ENCODE measurements at regions not wholly inside any gene's neighbourhood (a gene's known extent, or its start where the extent isn't known, plus 50 kb on each side); places are given as distances from the start of the nearest gene placed in this dataset.

DNA sequence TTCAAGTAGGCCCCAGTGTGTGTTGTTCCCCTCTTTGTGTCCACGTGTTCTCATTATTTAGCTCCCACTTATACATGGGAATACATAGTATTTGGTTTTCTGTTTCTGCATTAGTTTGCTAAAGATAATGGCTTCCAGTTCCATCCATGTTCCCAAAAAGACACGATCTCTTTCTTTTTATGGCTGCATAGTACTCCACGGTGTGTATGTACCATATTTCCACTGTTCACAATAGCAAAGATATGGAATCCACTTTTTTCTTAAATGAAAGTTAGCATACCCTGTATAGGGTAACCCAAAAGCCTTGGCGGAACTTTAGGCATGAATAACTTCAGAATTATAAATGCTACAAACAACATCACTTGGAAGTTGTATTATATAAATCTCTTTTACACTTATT lies 83.4 kb upstream of the NDUFV2 start:
- TF ChIP-seq, protein P1, sequence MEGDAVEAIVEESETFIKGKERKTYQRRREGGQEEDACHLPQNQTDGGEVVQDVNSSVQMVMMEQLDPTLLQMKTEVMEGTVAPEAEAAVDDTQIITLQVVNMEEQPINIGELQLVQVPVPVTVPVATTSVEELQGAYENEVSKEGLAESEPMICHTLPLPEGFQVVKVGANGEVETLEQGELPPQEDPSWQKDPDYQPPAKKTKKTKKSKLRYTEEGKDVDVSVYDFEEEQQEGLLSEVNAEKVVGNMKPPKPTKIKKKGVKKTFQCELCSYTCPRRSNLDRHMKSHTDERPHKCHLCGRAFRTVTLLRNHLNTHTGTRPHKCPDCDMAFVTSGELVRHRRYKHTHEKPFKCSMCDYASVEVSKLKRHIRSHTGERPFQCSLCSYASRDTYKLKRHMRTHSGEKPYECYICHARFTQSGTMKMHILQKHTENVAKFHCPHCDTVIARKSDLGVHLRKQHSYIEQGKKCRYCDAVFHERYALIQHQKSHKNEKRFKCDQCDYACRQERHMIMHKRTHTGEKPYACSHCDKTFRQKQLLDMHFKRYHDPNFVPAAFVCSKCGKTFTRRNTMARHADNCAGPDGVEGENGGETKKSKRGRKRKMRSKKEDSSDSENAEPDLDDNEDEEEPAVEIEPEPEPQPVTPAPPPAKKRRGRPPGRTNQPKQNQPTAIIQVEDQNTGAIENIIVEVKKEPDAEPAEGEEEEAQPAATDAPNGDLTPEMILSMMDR (IDR thresholded peaks at IDR 0.05; ENCODE audit: insufficient read depth, low read depth, low read length): no peak
- TF ChIP-seq EZH2 (IDR thresholded peaks at IDR 0.05; ENCODE audit: insufficient read depth, low read length): no peak
